H1 (cell line): ENCODE measurements at regions not wholly inside any gene's neighbourhood (a gene's known extent, or its start where the extent isn't known, plus 50 kb on each side); places are given as distances from the start of the nearest gene placed in this dataset.
A peak's percentile ranks its signal among the peaks of the same experiment; 100 is the strongest.

Source experiments
- CTCF ChIA-PET: fragments of 300-600 bp; sonication (Branson Sonifier 250); formaldehyde crosslinking; loops from one replicate; lab custom pipeline; 2021; ENCODE audit not compliant: partially characterized antibody; lab: Charles Lee
- POLR2A ChIA-PET: fragments of 300-600 bp; sonication (Branson Sonifier 250); formaldehyde crosslinking; loops from one replicate; lab custom pipeline; 2021; ENCODE audit warnings: inconsistent platforms; ENCODE audit not compliant: partially characterized antibody; lab: Charles Lee
- DNase-seq, 2 experiments: peaks; one replicate each; pipeline versions ENCODE4 v3.0.0 to v3.0.0-alpha.2; 2010 to 2022; ENCODE audit warnings: low spot score in 2 of 2, low read depth in 1 of 2, mixed read lengths in 1 of 2
- FAIRE-seq: peaks from 2 replicates; lab custom pipeline; 2011; peaks lifted over from hg19 to GRCh38; lab: Jason Lieb, UNC
- H2AFZ ChIP-seq: 2 replicates; pipeline ENCODE4 v1.8.1; 2012; ENCODE audit warnings: low read length, inconsistent platforms
- H2AK5ac ChIP-seq: 2 replicates; pipeline ENCODE4 v1.6.1; 2013; ENCODE audit warnings: low read depth, low read length
- H2BK120ac ChIP-seq: replicated peaks from 2 replicates; pipeline ENCODE3; 2013; ENCODE audit warnings: low read depth, low read length, inconsistent platforms
- H2BK12ac ChIP-seq: 2 replicates; pipeline ENCODE4 v1.6.1; 2013; ENCODE audit warnings: low read depth, low read length
- H2BK15ac ChIP-seq: 2 replicates; pipeline ENCODE4 v1.6.1; 2013; ENCODE audit warnings: low read length
- H2BK20ac ChIP-seq: 2 replicates; pipeline ENCODE4 v1.6.1; 2013; ENCODE audit warnings: low read length
- H2BK5ac ChIP-seq: 2 replicates; pipeline ENCODE4 v1.6.1; 2013; ENCODE audit warnings: low read depth, low read length
- H3K14ac ChIP-seq: 2 replicates; pipeline ENCODE4 v1.6.1; 2013; ENCODE audit warnings: inconsistent platforms; ENCODE audit not compliant: insufficient read length
- H3K18ac ChIP-seq: 2 replicates; pipeline ENCODE4 v1.6.1; 2013; ENCODE audit warnings: low read length; ENCODE audit errors: extremely low read depth
- H3K23ac ChIP-seq: 2 replicates; pipeline ENCODE4 v1.6.1; 2013; ENCODE audit warnings: inconsistent platforms; ENCODE audit not compliant: insufficient read length
- H3K23me2 ChIP-seq: 2 replicates; pipeline ENCODE4 v1.6.1; 2013; ENCODE audit warnings: low read depth, low read length
- H3K27ac ChIP-seq: 2 replicates; pipeline ENCODE4 v1.6.1; 2011; ENCODE audit warnings: low read depth, low read length, inconsistent platforms
- H3K27me3 ChIP-seq, 4 experiments: replicated peaks in 1 of 4; 1 replicate in 1 of 4; 2 replicates in 3 of 4; pipeline versions ENCODE4 v1.6.1 to v1.8.1; 2011 to 2013; ENCODE audit warnings: low read length in 3 of 4, mild to moderate bottlenecking in 3 of 4, inconsistent platforms in 2 of 4, mixed read lengths in 2 of 4, moderate library complexity in 1 of 4; ENCODE audit not compliant: control insufficient read depth in 3 of 4, insufficient read depth in 3 of 4; ENCODE audit errors: extremely low read depth in 1 of 4
- H3K36me3 ChIP-seq, 4 experiments: 2 replicates each; pipeline versions ENCODE4 v1.6.1 to v1.8.1; 2011 to 2013; ENCODE audit warnings: mild to moderate bottlenecking in 4 of 4, low read length in 3 of 4, moderate library complexity in 2 of 4, control low read depth in 1 of 4, inconsistent platforms in 1 of 4; ENCODE audit not compliant: insufficient read depth in 4 of 4, control insufficient read depth in 2 of 4
- H3K4ac ChIP-seq: replicated peaks from 2 replicates; pipeline ENCODE3; 2013; ENCODE audit warnings: low read length, low read depth, mixed read lengths, inconsistent platforms; ENCODE audit not compliant: insufficient read length
- H3K4me1 ChIP-seq, 4 experiments: replicated peaks in 1 of 4; 1 replicate in 1 of 4; 2 replicates in 3 of 4; pipeline versions ENCODE4 v1.6.1 to v1.8.1; 2011 to 2013; ENCODE audit warnings: low read length in 3 of 4, inconsistent platforms in 2 of 4, mixed read lengths in 1 of 4; ENCODE audit not compliant: insufficient read depth in 4 of 4, control insufficient read depth in 3 of 4
- H3K4me2 ChIP-seq, 2 experiments: 2 replicates each; pipeline versions ENCODE4 v1.6.1 to v1.8.1; 2011 to 2013; ENCODE audit warnings: low read depth in 2 of 2, low read length in 2 of 2, control low read depth in 1 of 2, inconsistent platforms in 1 of 2, mild to moderate bottlenecking in 1 of 2; ENCODE audit not compliant: insufficient read depth in 1 of 2
- H3K4me3 ChIP-seq, 4 experiments: fragments of 200-600, 300-600 bp in 1 of 4; sonication (generic), shearing (Covaris generic), sonication (Bioruptor Twin) in 1 of 4; 2 replicates each; pipeline versions ENCODE4 v1.5.1 to v1.8.1; 2011 to 2016; ENCODE audit warnings: low read length in 4 of 4, low read depth in 3 of 4, control low read depth in 2 of 4, inconsistent platforms in 2 of 4, mild to moderate bottlenecking in 2 of 4, mixed read lengths in 1 of 4, moderate library complexity in 1 of 4; ENCODE audit not compliant: insufficient read depth in 2 of 4; ENCODE audit errors: extremely low read depth in 1 of 4
- H3K56ac ChIP-seq: replicated peaks from 2 replicates; pipeline ENCODE3; 2013; ENCODE audit warnings: low read depth, mild to moderate bottlenecking, mixed read lengths, low read length, inconsistent platforms; ENCODE audit not compliant: insufficient read length
- H3K79me1 ChIP-seq: 2 replicates; pipeline ENCODE4 v1.6.1; 2013; ENCODE audit warnings: low read depth, low read length, control low read depth
- H3K79me2 ChIP-seq, 2 experiments: 2 replicates each; pipeline versions ENCODE4 v1.6.1 to v1.8.1; 2012 to 2013; ENCODE audit warnings: low read length in 2 of 2, mild to moderate bottlenecking in 2 of 2, inconsistent platforms in 1 of 2; ENCODE audit not compliant: insufficient read depth in 2 of 2, control insufficient read depth in 1 of 2
- H3K9ac ChIP-seq, 4 experiments: replicated peaks in 1 of 4; 1 replicate in 1 of 4; 2 replicates in 3 of 4; pipeline versions ENCODE4 v1.6.1 to v1.8.1; 2011 to 2013; ENCODE audit warnings: low read depth in 3 of 4, low read length in 3 of 4, control low read depth in 2 of 4, mild to moderate bottlenecking in 2 of 4, moderate library complexity in 2 of 4, inconsistent platforms in 1 of 4; ENCODE audit errors: extremely low read depth in 1 of 4
- H3K9me3 ChIP-seq, 2 experiments: 2 replicates each; pipeline versions ENCODE4 v1.6.1 to v1.8.1; 2012 to 2013; ENCODE audit warnings: mild to moderate bottlenecking in 2 of 2, moderate library complexity in 2 of 2, control low read depth in 1 of 2, inconsistent platforms in 1 of 2, low read depth in 1 of 2, low read length in 1 of 2, mixed read lengths in 1 of 2; ENCODE audit not compliant: insufficient read depth in 2 of 2
- H4K20me1 ChIP-seq, 2 experiments: replicated peaks in 1 of 2; 2 replicates each; pipeline versions ENCODE3 to v1.8.1; 2011 to 2013; ENCODE audit warnings: inconsistent platforms in 2 of 2, low read length in 2 of 2, mild to moderate bottlenecking in 1 of 2; ENCODE audit not compliant: insufficient read depth in 2 of 2, control insufficient read depth in 1 of 2
- H4K5ac ChIP-seq: 2 replicates; pipeline ENCODE4 v1.6.1; 2013; ENCODE audit warnings: low read length, low read depth, mixed read lengths, inconsistent platforms; ENCODE audit not compliant: insufficient read length
- H4K8ac ChIP-seq: 2 replicates; pipeline ENCODE4 v1.8.0; 2013; ENCODE audit warnings: mild to moderate bottlenecking, moderate library complexity, low read length, inconsistent platforms; ENCODE audit not compliant: insufficient read depth; ENCODE audit errors: extremely low read depth
- H4K91ac ChIP-seq: replicated peaks from 2 replicates; pipeline ENCODE3; 2013; ENCODE audit warnings: low read length, mixed read lengths, inconsistent platforms; ENCODE audit not compliant: insufficient read length
- FOSL1 ChIP-seq: IDR thresholded peaks from 2 replicates; pipeline ENCODE4 v1.6.1; 2011; ENCODE audit warnings: mild to moderate bottlenecking, low read depth, low read length, moderate library complexity; ENCODE audit not compliant: insufficient read depth
- NANOG ChIP-seq: IDR thresholded peaks from 2 replicates; pipeline ENCODE4 v1.6.1; 2011; ENCODE audit warnings: low read length, low read depth, mild to moderate bottlenecking, inconsistent platforms; ENCODE audit not compliant: insufficient read depth, poor library complexity, severe bottlenecking
- TAF7 ChIP-seq: optimal IDR thresholded peaks from 2 replicates; pipeline ENCODE3; 2011; ENCODE audit warnings: low read depth, mild to moderate bottlenecking, inconsistent platforms, low read length, moderate library complexity, borderline replicate concordance
- TCF12 ChIP-seq: IDR thresholded peaks from 2 replicates; pipeline ENCODE4 v1.6.1; 2011; ENCODE audit warnings: low read depth, mild to moderate bottlenecking, low read length
- WGBS, 2 experiments: shearing (Covaris generic) in 1 of 2; methylation state at CpG; one replicate each; pipeline versions ENCODE4 v1.1.6 to v1.1.7; 2013 to 2015; ENCODE audit warnings: low lambda C conversion rate in 2 of 2, mixed read lengths in 2 of 2, inconsistent platforms in 1 of 2, low coverage in 1 of 2, missing lambda C conversion rate in 1 of 2; ENCODE audit not compliant: insufficient replicate concordance in 2 of 2, insufficient coverage in 1 of 2, insufficient read length in 1 of 2; ENCODE audit errors: extremely low coverage in 1 of 2, missing lambda C conversion rate in 1 of 2; 5-methylcytosine and 5-hydroxymethylcytosine counted together

DNA sequence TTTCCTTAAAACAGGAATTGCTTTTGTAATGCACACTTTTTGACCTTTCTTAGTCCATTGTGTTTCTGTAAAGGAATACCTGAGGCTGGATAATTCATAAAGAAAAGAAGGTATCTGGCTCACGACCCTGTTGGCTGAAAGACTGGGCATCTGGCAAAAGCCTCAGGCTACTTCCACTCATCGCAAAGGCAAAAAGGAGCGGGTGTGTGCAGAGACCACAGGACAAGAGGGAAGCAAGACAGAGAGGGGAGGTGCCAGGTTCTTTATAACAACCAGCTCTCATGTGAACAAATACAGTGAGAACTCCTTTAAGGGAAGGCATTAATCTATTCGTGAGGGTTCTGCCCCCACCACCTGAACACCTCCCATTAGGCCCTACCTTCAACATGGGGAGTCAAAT is 182.1 kb downstream of the C12orf50 start:
- 51% methylated on average over 4 of the region's 4 CpGs; no CpG with 5 or more reads in 1 of the 2 experiments for WGBS, 2 experiments
- Histone ChIP-seq H2BK20ac (no peak overlapping the region), H4K91ac (no peak overlapping the region), H2AFZ (no peak overlapping the region), H3K9ac (no peak overlapping the region), H3K9me3 (no peaks in the 10 kb centered on the region), H4K20me1 (no peaks in the 10 kb centered on the region), H3K79me1 (no peaks in the 10 kb centered on the region)
- CTCF ChIA-PET, result interaction anchor here (0.7 to 2.5 kb wide), 11 partner anchors 17 to 930 kb away, joined by 3 to 6 read pairs (median 3); no protein-coding TSS in a partner anchor
- TF ChIP-seq FOSL1 (no peak), TCF12 (no peak), NANOG (no peak), TAF7 (no peak)
- TF ChIP-seq, all 59 proteins: peak for 0
- Histone ChIP-seq H2AK5ac (no peak overlapping the region), H3K4me3 (no peak overlapping the region), H3K56ac (no peak overlapping the region), H2BK5ac (no peak overlapping the region), H2BK15ac (no peak overlapping the region), H3K36me3 (no peaks in the 10 kb centered on the region), H3K27me3 (no peaks in the 10 kb centered on the region), H3K18ac (no peak overlapping the region), H3K23me2 (no peaks in the 10 kb centered on the region), H3K4me2 (peak overlapping the region; percentile 10 to 11; a peak in 1 of 4 replicates), H3K4me1 (peaks cover 0 to 6% (median 2%) of the 10 kb centered on the region in 4 experiments; a peak in 2 of 7 replicates), H4K5ac (no peak overlapping the region), H2BK120ac (no peak overlapping the region), H3K79me2 (no peaks in the 10 kb centered on the region), H3K27ac (no peak overlapping the region), H3K23ac (no peak overlapping the region), H4K8ac (no peak overlapping the region), H3K4ac (no peak overlapping the region), H2BK12ac (no peak overlapping the region), H3K14ac (no peak overlapping the region)
- DNase-seq, result no peak
- FAIRE-seq, result no peak
- POLR2A ChIA-PET, result no interaction called here
